HCT116 (cell line): ENCODE measurements at regions not wholly inside any gene's neighbourhood (a gene's known extent, or its start where the extent isn't known, plus 50 kb on each side); places are given as distances from the start of the nearest gene placed in this dataset.

ENCODE experiments used
- ATAC-seq: fragments of 200-7000 bp; cut with Tn5 transposase; 2 replicates; pipeline ENCODE4 v1.9.1; 2020; ENCODE audit warnings: mild to moderate bottlenecking, moderate library complexity
- BruUV-seq: library from RNA; stranded (reverse); fragments of 400-500 nt; replicated peaks from 2 replicates; lab custom pipeline; 2021; lab: Mats Ljungman, UMichigan
- CTCF ChIA-PET: fragments of 300-600 bp; sonication (Branson Sonifier 250); formaldehyde crosslinking; loops from one replicate; lab custom pipeline; 2021; ENCODE audit warnings: antibody characterized with exemption; lab: Charles Lee
- POLR2A ChIA-PET: fragments of 300-600, 350-600 bp; sonication (Branson Sonifier 250); formaldehyde crosslinking; loops from one replicate; lab custom pipeline; 2021; ENCODE audit warnings: antibody characterized with exemption; lab: Charles Lee
- RAD21 ChIA-PET, 2 experiments: fragments of 300-600 bp; sonication (Branson Sonifier 250); formaldehyde crosslinking; loops; one replicate each; lab custom pipeline; 2023; ENCODE audit warnings: low total read pairs in 2 of 2; ENCODE audit not compliant: uncharacterized antibody in 2 of 2, unreplicated experiment in 2 of 2, low non-redundant PET in 1 of 2; lab: Charles Lee
- DNase-seq: peaks from one replicate; pipeline ENCODE4 v3.0.0-alpha.2; 2010; ENCODE audit warnings: low read depth, low spot score
- H2AFZ ChIP-seq: fragments of 200-600 bp; shearing (Covaris generic), sonication (generic); 2 replicates; pipeline ENCODE4 v1.6.1; 2017; ENCODE audit warnings: low read depth, mixed run types, mixed read lengths, antibody characterized with exemption, low read length; ENCODE audit not compliant: poor library complexity, severe bottlenecking
- H3K27ac ChIP-seq: 2 replicates; pipeline ENCODE4 v1.5.1; 2012; ENCODE audit warnings: low read depth, low read length
- H3K27me3 ChIP-seq: fragments of 200-600 bp; sonication (generic); 2 replicates; pipeline ENCODE4 v1.6.1; 2016; ENCODE audit warnings: mixed run types, low read length, mixed read lengths; ENCODE audit not compliant: insufficient read depth
- H3K36me3 ChIP-seq, 2 experiments: fragments of 200-500 bp in 1 of 2; fragments of 200-600 bp in 1 of 2; sonication (Bioruptor generic) in 1 of 2; sonication (generic) in 1 of 2; 2 replicates each; pipeline versions ENCODE4 v1.5.1 to v1.6.1; 2014 to 2016; ENCODE audit warnings: low read length in 2 of 2, inconsistent platforms in 1 of 2, mixed read lengths in 1 of 2, mixed run types in 1 of 2; ENCODE audit not compliant: insufficient read depth in 2 of 2, control insufficient read depth in 1 of 2
- H3K4me1 ChIP-seq, 2 experiments: fragments of 200-600 bp in 1 of 2; sonication (generic) in 1 of 2; 2 replicates each; pipeline versions ENCODE4 v1.5.1 to v1.6.1; 2012 to 2017; ENCODE audit warnings: low read length in 2 of 2, inconsistent platforms in 1 of 2, mild to moderate bottlenecking in 1 of 2, mixed read lengths in 1 of 2, mixed run types in 1 of 2, moderate library complexity in 1 of 2; ENCODE audit not compliant: insufficient read depth in 2 of 2, control insufficient read depth in 1 of 2
- H3K4me2 ChIP-seq: fragments of 200-600 bp; sonication (generic); 2 replicates; pipeline ENCODE4 v1.6.1; 2017; ENCODE audit warnings: mixed run types, low read length, mixed read lengths
- H3K4me3 ChIP-seq, 2 experiments: fragments of 200-600 bp in 1 of 2; sonication (generic) in 1 of 2; replicated peaks in 1 of 2; 2 replicates each; pipeline ENCODE4 v1.5.1; 2011 to 2016; ENCODE audit warnings: low read length in 2 of 2, control low read depth in 1 of 2, low read depth in 1 of 2, mild to moderate bottlenecking in 1 of 2, mixed read lengths in 1 of 2, mixed run types in 1 of 2
- H3K79me2 ChIP-seq: fragments of 200-600 bp; sonication (generic); 2 replicates; pipeline ENCODE4 v1.6.1; 2017; ENCODE audit warnings: mild to moderate bottlenecking, mixed run types, low read length, moderate library complexity, mixed read lengths; ENCODE audit not compliant: insufficient read depth
- H3K9ac ChIP-seq: fragments of 200-600 bp; sonication (generic); 2 replicates; pipeline ENCODE4 v1.6.1; 2016; ENCODE audit warnings: low read length, mixed read lengths
- H3K9me2 ChIP-seq: fragments of 200-600 bp; sonication (generic), shearing (Covaris generic); 2 replicates; pipeline ENCODE4 v1.6.1; 2017; ENCODE audit warnings: mixed run types, mild to moderate bottlenecking, moderate library complexity; ENCODE audit not compliant: insufficient read depth
- H3K9me3 ChIP-seq, 2 experiments: fragments of 200-500 bp in 1 of 2; fragments of 200-600 bp in 1 of 2; sonication (Bioruptor generic) in 1 of 2; sonication (generic) in 1 of 2; 2 replicates each; pipeline ENCODE4 v1.6.1; 2014 to 2017; ENCODE audit warnings: low read length in 2 of 2, mixed read lengths in 2 of 2, inconsistent platforms in 1 of 2, low read depth in 1 of 2, mild to moderate bottlenecking in 1 of 2, mixed run types in 1 of 2, moderate library complexity in 1 of 2; ENCODE audit not compliant: control insufficient read depth in 1 of 2, insufficient read depth in 1 of 2
- H4K20me1 ChIP-seq: fragments of 200-600 bp; sonication (generic), shearing (Covaris generic); 2 replicates; pipeline ENCODE4 v1.6.1; 2017; ENCODE audit warnings: mixed run types, mild to moderate bottlenecking, moderate library complexity; ENCODE audit not compliant: insufficient read depth
- CTCF ChIP-seq, 3 experiments: fragments of 200-600 bp in 1 of 3; sonication (generic) in 1 of 3; IDR thresholded peaks in 2 of 3; conservative IDR thresholded peaks in 1 of 3; 2 replicates each; pipeline ENCODE4 v1.5.1; 2012 to 2017; ENCODE audit warnings: low read depth in 2 of 3, low read length in 2 of 3, antibody characterized with exemption in 1 of 3, borderline replicate concordance in 1 of 3, control low read depth in 1 of 3, mild to moderate bottlenecking in 1 of 3, mixed read lengths in 1 of 3, mixed run types in 1 of 3, moderate library complexity in 1 of 3; ENCODE audit not compliant: insufficient read depth in 1 of 3
- EZH2phosphoT487 ChIP-seq: fragments of 200-600 bp; IDR thresholded peaks from 2 replicates; pipeline ENCODE4 v1.6.1; 2018; ENCODE audit warnings: antibody characterized with exemption, borderline replicate concordance
- JUND ChIP-seq: IDR thresholded peaks from 2 replicates; pipeline ENCODE4 v1.6.1; 2012
- MAX ChIP-seq: IDR thresholded peaks from 2 replicates; pipeline ENCODE4 v1.6.1; 2012
- POLR2AphosphoS5 ChIP-seq: IDR thresholded peaks from 2 replicates; pipeline ENCODE4 v1.6.1; 2011; ENCODE audit warnings: mild to moderate bottlenecking, low read depth, low read length, moderate library complexity
- YY1 ChIP-seq: IDR thresholded peaks from 2 replicates; pipeline ENCODE4 v1.6.1; 2011; ENCODE audit warnings: low read length, low read depth, moderate library complexity, mild to moderate bottlenecking; ENCODE audit not compliant: insufficient replicate concordance; ENCODE audit errors: extremely low read depth
- ZBTB33 ChIP-seq: IDR thresholded peaks from 2 replicates; pipeline ENCODE4 v1.6.1; 2011; ENCODE audit warnings: mild to moderate bottlenecking, low read length, moderate library complexity; ENCODE audit not compliant: insufficient replicate concordance; ENCODE audit errors: extremely low read depth
- intact Hi-C: fragments of 100-400 bp; cut with micrococcal nuclease; formaldehyde crosslinking; loops from 2 replicates; pipeline ENCODE4 v1.10.0; 2022

- ChIA-PET CTCF (no interaction called here), POLR2A (no interaction called here), RAD21 (no interaction called here)
- peaks cover 0 to 3% of the 10 kb centered on the region in 2 experiments; a peak in 2 of 4 replicates for H3K9me3 ChIP-seq
- TF ChIP-seq ZBTB33 (no peak), JUND (no peak), CTCF (IDR thresholded peaks at IDR 0.05 in 2 of 3, conservative IDR thresholded peaks at IDR 0.05 in 1 of 3; ENCODE audit: borderline replicate concordance in 1 of 3, insufficient read depth in 1 of 3, low read depth in 2 of 3, low read length in 2 of 3) (no peak), YY1 (no peak), POLR2AphosphoS5 (no peak), EZH2phosphoT487 (no peak), MAX (no peak)
- H3K4me1 ChIP-seq = no peaks in the 10 kb centered on the region
- DNase-seq = no peak
- no peak overlapping the region for H2AFZ ChIP-seq
- H3K27me3 ChIP-seq = no peaks in the 10 kb centered on the region
- H4K20me1 ChIP-seq = no peaks in the 10 kb centered on the region
- no peak overlapping the region for H3K4me3 ChIP-seq
- no peak for ATAC-seq
- H3K9ac ChIP-seq = no peak overlapping the region
- no peaks in the 10 kb centered on the region for H3K9me2 ChIP-seq
- H3K4me2 ChIP-seq = no peak overlapping the region
- intact Hi-C loops = no loop called here
- H3K79me2 ChIP-seq = no peaks in the 10 kb centered on the region
- BruUV-seq = no TSS peak
- H3K36me3 ChIP-seq = no peaks in the 10 kb centered on the region
- no peak overlapping the region for H3K27ac ChIP-seq
Observed at GRCh38 chr11:115629456-115630015, 125.3 kb upstream of the CADM1 start.
